KMS-11 (cell line): ENCODE measurements at regions not wholly inside any gene's neighbourhood (a gene's known extent, or its start where the extent isn't known, plus 50 kb on each side); places are given as distances from the start of the nearest gene placed in this dataset.

Experiments used
- H2AFZ ChIP-seq: fragments of 200-600 bp; sonication (generic); 2 replicates; pipeline ENCODE4 v1.6.1; 2016; ENCODE audit warnings: antibody characterized with exemption, mixed run types, low read depth
- H3K27ac ChIP-seq: fragments of 200-600 bp; sonication (generic); 2 replicates; pipeline ENCODE4 v1.6.1; 2016; ENCODE audit warnings: mild to moderate bottlenecking, mixed run types
- H3K27me3 ChIP-seq: fragments of 200-600 bp; sonication (generic); 2 replicates; pipeline ENCODE4 v1.6.1; 2017; ENCODE audit warnings: mild to moderate bottlenecking, low read depth, mixed run types, moderate library complexity; ENCODE audit not compliant: insufficient read depth
- H3K36me3 ChIP-seq: fragments of 200-600 bp; sonication (generic); 2 replicates; pipeline ENCODE4 v1.6.1; 2017; ENCODE audit warnings: mild to moderate bottlenecking, mixed run types; ENCODE audit not compliant: insufficient read depth
- H3K4me1 ChIP-seq: fragments of 200-600 bp; sonication (generic); 2 replicates; pipeline ENCODE4 v1.6.1; 2016; ENCODE audit warnings: mild to moderate bottlenecking, low read depth, mixed run types; ENCODE audit not compliant: poor library complexity, severe bottlenecking
- H3K4me2 ChIP-seq: fragments of 200-600 bp; sonication (generic); 2 replicates; pipeline ENCODE4 v1.7.0; 2016; ENCODE audit warnings: mild to moderate bottlenecking, mixed run types
- H3K4me3 ChIP-seq: fragments of 200-600 bp; sonication (generic); IDR thresholded peaks from 2 replicates; pipeline ENCODE4 v1.6.1; 2017; ENCODE audit warnings: low read depth, low read length, mixed read lengths; ENCODE audit not compliant: insufficient read depth
- H3K79me2 ChIP-seq: fragments of 200-600 bp; sonication (generic); 2 replicates; pipeline ENCODE4 v1.6.1; 2016; ENCODE audit warnings: low read depth, mixed run types; ENCODE audit not compliant: insufficient read depth
- H3K9ac ChIP-seq: fragments of 200-600 bp; sonication (generic); 2 replicates; pipeline ENCODE4 v1.6.1; 2016; ENCODE audit warnings: mild to moderate bottlenecking, mixed run types
- H4K20me1 ChIP-seq: fragments of 200-600 bp; sonication (generic); 2 replicates; pipeline ENCODE4 v1.6.1; 2016; ENCODE audit warnings: mild to moderate bottlenecking, mixed run types; ENCODE audit not compliant: insufficient read depth
- CTCF ChIP-seq: fragments of 200-600 bp; sonication (generic); conservative IDR thresholded peaks from 2 replicates; pipeline ENCODE4 v1.6.1; 2017; ENCODE audit warnings: low read depth, mild to moderate bottlenecking, antibody characterized with exemption, low read length, moderate library complexity, mixed read lengths

GRCh38 chrX:49773993-49774392 lies 55.1 kb upstream of the PAGE4 start:
- Histone ChIP-seq H3K4me1 (no peaks in the 10 kb centered on the region), H3K27ac (no peak overlapping the region), H3K9ac (no peak overlapping the region), H3K4me3 (no peak overlapping the region), H3K4me2 (no peak overlapping the region), H3K36me3 (no peaks in the 10 kb centered on the region), H2AFZ (no peak overlapping the region), H3K27me3 (no peaks in the 10 kb centered on the region), H3K79me2 (no peaks in the 10 kb centered on the region), H4K20me1 (no peaks in the 10 kb centered on the region)
- TF ChIP-seq CTCF = no peak

- no peak overlapping the region for H2AFZ ChIP-seq
- TF ChIP-seq CTCF = no peak
Observed at GRCh38 chrX:49767236-49767635, 61.9 kb upstream of the PAGE4 start.

GRCh38 chrX:49762175-49762720 lies 66.5 kb upstream of the PAGE1 start:
- Histone ChIP-seq H3K79me2 (no peaks in the 10 kb centered on the region), H3K9ac (no peak overlapping the region), H3K4me3 (no peak overlapping the region), H3K36me3 (no peaks in the 10 kb centered on the region), H3K27ac (no peak overlapping the region), H2AFZ (no peak overlapping the region), H3K27me3 (no peaks in the 10 kb centered on the region), H3K4me2 (no peak overlapping the region), H4K20me1 (no peaks in the 10 kb centered on the region), H3K4me1 (no peaks in the 10 kb centered on the region)
- TF ChIP-seq CTCF = no peak

More at GRCh38 chrX:49767236-49767635, 61.9 kb upstream of the PAGE4 start:
- H3K79me2 ChIP-seq = no peaks in the 10 kb centered on the region
- H4K20me1 ChIP-seq = no peaks in the 10 kb centered on the region
- no peaks in the 10 kb centered on the region for H3K27me3 ChIP-seq
- H3K9ac ChIP-seq = no peak overlapping the region
- H3K36me3 ChIP-seq = no peaks in the 10 kb centered on the region
- H3K4me1 ChIP-seq = no peaks in the 10 kb centered on the region
- H3K4me3 ChIP-seq = no peak overlapping the region
- no peak overlapping the region for H3K4me2 ChIP-seq
- H3K27ac ChIP-seq = no peak overlapping the region

GRCh38 chrX:49761481-49761880 lies 65.7 kb upstream of the PAGE1 start:
- no peak overlapping the region for H3K4me2 ChIP-seq
- no peaks in the 10 kb centered on the region for H4K20me1 ChIP-seq
- H3K9ac ChIP-seq = no peak overlapping the region
- H3K27ac ChIP-seq = no peak overlapping the region
- peak; percentile 36; the same call in 1 of the 2 replicates for TF ChIP-seq CTCF
- no peak overlapping the region for H2AFZ ChIP-seq
- no peak overlapping the region for H3K4me3 ChIP-seq
- no peaks in the 10 kb centered on the region for H3K4me1 ChIP-seq
- no peaks in the 10 kb centered on the region for H3K27me3 ChIP-seq
- H3K36me3 ChIP-seq = no peaks in the 10 kb centered on the region
- no peaks in the 10 kb centered on the region for H3K79me2 ChIP-seq
